NCI-H82 (cell line): ENCODE measurements at regions not wholly inside any gene's neighbourhood (a gene's known extent, or its start where the extent isn't known, plus 50 kb on each side); places are given as distances from the start of the nearest gene placed in this dataset.

Experiments
- DNase-seq: peaks from one replicate; lab custom pipeline; 2025; lab: John Stamatoyannopoulos, UW

DNA sequence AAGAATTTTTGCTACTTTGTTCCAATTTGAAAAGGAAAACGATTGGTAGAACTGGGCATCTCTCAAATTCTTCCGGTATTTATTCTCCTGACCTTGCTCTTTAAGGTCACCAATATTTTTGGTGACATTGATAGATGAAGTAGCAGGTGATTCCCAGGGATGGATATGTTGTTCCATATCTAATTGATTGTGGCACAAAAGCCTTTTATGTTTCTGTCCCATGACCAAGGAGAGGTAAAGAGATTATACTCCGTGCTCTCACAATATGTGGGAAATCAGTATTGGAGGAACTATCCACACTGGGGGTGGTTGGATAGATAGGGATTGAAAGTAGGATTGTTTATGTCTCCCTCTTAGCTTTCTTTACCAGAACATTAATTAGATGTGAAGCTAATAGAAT, 61.7 kb upstream of the LRIG3 start:
- DNase-seq: no peak

DNA sequence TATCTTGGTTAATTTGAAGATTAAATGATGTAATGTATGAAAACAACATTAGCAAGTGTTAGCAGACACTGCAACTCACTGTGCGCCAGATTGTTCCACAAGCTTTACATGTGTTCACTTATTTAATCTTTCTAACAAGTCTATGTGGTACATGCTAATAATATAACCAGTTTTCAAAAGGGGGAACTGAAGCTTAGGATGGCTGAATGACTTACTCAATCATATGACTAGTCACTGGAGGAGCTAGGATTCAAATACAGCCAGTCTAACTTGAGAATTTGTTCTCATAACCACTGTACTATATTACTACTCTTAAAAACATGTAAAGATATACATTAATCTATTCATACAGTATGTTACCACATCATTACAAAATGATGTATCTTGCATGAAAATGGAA, 60.5 kb upstream of the LRIG3 start:
- DNase-seq: no peak

DNA sequence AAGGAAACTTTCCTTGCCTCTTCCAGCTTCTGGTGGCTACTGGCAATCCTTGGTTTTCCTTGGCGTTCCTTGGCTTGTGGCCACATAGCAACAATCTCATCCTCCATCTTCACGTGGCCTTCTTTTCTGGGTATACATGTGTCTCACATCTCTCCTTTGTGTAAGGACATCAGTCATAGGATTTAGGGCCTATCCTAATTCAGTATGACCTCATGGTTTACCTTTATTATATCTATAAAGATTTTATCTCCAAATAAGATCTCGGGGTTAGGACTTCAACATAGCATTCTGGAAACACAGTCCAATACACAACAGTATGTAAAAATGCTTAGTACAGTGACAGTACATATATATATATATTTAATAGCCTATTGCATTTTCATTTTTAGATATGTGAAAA, 58.4 kb upstream of the LRIG3 start:
- no peak for DNase-seq

DNA sequence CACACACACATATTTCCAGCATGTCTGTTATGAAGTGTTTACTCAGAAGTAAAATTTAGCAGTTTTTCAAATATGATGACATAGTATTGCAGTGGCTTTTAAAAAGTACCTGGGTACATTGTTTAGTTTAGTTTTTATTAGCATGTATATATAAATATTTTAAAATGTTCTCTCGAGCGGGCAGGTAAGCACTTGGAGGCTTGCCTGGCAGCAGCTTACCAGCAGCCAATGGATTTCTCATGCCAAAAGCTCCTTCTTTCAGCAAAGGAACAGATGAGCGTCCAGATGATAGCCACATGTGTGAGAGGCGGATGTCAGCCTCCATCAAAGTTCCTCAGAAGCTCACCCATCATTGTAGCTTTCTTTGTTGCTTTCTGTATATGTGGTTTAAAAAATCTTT, 57.2 kb upstream of the LRIG3 start:
- DNase-seq: no peak

DNA sequence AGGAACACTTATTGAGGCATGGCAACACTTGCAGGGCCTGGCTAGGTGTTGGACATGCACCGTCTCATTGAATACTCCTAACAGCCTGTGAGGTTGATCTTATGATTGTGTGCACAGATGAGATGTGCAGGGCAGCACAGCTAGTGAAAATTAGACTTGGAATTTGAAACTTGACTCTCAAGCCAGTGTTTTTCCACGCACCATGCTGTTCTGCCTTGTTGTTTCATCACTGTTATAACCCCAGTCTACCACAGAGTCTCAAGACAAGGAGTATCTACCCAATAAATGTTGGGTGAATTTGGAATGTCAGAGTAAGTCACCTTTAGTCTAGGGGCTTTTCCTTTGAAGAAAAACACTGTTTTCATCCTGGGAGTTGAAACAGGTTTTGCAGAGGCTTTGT, 55.8 kb upstream of the LRIG3 start:
- DNase-seq: no peak
